IPS-NIHi11 (cell line): ENCODE measurements at regions not wholly inside any gene's neighbourhood (a gene's known extent, or its start where the extent isn't known, plus 50 kb on each side); places are given as distances from the start of the nearest gene placed in this dataset.
"Not testable (repeated sequence)": the region's sequence is repeated elsewhere in the genome, so short reads cannot be mapped to it uniquely, and the experiment has no call there.

ENCODE experiments used
- DNase-seq: peaks from one replicate; pipeline ENCODE4 v3.0.0; 2012; ENCODE audit warnings: mixed read lengths, low spot score

- no peak for DNase-seq
Measured at GRCh38 chr9:89674667-89675057, 69.8 kb downstream of the GADD45G start.

- DNase-seq, result peak; percentile 75
Measured at GRCh38 chr9:89675058-89675742, 70.4 kb downstream of the GADD45G start.

- no peak for DNase-seq
Measured at GRCh38 chr9:89676281-89676680, 71.5 kb downstream of the GADD45G start.

GRCh38 chr9:89677702-89678395 is 73.0 kb downstream of the GADD45G start:
- peak; percentile 94 for DNase-seq

- peak; percentile 49 for DNase-seq
Measured at GRCh38 chr9:89678396-89679015, 73.7 kb downstream of the GADD45G start.

- DNase-seq, result no peak
Measured at GRCh38 chr9:89679016-89679415, 74.2 kb downstream of the GADD45G start.

GRCh38 chr9:89679581-89679980 is 74.8 kb downstream of the GADD45G start:
- no peak for DNase-seq

- DNase-seq, result no peak
Measured at GRCh38 chr9:89680547-89681467, 76.0 kb downstream of the GADD45G start.

- DNase-seq, result not testable (repeated sequence)
Measured at GRCh38 chr9:89681468-89681859, 76.7 kb downstream of the GADD45G start.

- no peak for DNase-seq
Measured at GRCh38 chr9:89683626-89684025, 78.8 kb downstream of the GADD45G start.

GRCh38 chr9:89684218-89684617 is 79.4 kb downstream of the GADD45G start:
- no peak for DNase-seq

- no peak for DNase-seq
Measured at GRCh38 chr9:89684912-89685636, 80.3 kb downstream of the GADD45G start.

GRCh38 chr9:89685698-89686097 is 80.9 kb downstream of the GADD45G start:
- no peak for DNase-seq

- peak; percentile 38 for DNase-seq
Measured at GRCh38 chr9:89686126-89686525, 81.3 kb downstream of the GADD45G start.

- DNase-seq, result no peak
Measured at GRCh38 chr9:89686621-89687020, 81.8 kb downstream of the GADD45G start.

GRCh38 chr9:89687188-89687587 is 82.4 kb downstream of the GADD45G start:
- DNase-seq, result no peak

GRCh38 chr9:89687848-89688247 is 83.0 kb downstream of the GADD45G start:
- no peak for DNase-seq

GRCh38 chr9:89689321-89689720 is 84.5 kb downstream of the GADD45G start:
- not testable (repeated sequence) for DNase-seq

- DNase-seq, result no peak
Measured at GRCh38 chr9:89690334-89690912, 85.6 kb downstream of the GADD45G start.

- DNase-seq, result peak; percentile 70
Measured at GRCh38 chr9:89695441-89695891, 90.7 kb downstream of the GADD45G start.

GRCh38 chr9:89695979-89696378 is 91.2 kb downstream of the GADD45G start:
- not testable (repeated sequence) for DNase-seq
